ENCODE measurements at regions not wholly inside any gene's neighbourhood (a gene's known extent, or its start where the extent isn't known, plus 50 kb on each side); places are given as distances from the start of the nearest gene placed in this dataset.
"Not testable (repeated sequence)": the region's sequence is repeated elsewhere in the genome, so short reads cannot be mapped to it uniquely, and the experiment has no call there.

GRCh38 chr17:56000411-56000810, 152.9 kb upstream of the ANKFN1 start:
- no peak overlapping the region for H3K27ac Mint-ChIP-seq
- H3K36me3 Mint-ChIP-seq (ENCODE audit: low read depth), result no peaks in the 10 kb centered on the region
- H3K27me3 Mint-ChIP-seq, result no peaks in the 10 kb centered on the region
- no peaks in the 10 kb centered on the region for H3K9me3 Mint-ChIP-seq
- intact Hi-C loops (cut with micrococcal nuclease), result no loop called here
- peaks cover 11% of the 10 kb centered on the region for H3K4me1 Mint-ChIP-seq (ENCODE audit: low read depth)
- no peak overlapping the region for H3K4me3 Mint-ChIP-seq

- H3K27me3 Mint-ChIP-seq; H3K4me3 Mint-ChIP-seq; H3K36me3 Mint-ChIP-seq (ENCODE audit: low read depth); H3K27ac Mint-ChIP-seq; H3K9me3 Mint-ChIP-seq; intact Hi-C loops (cut with micrococcal nuclease): not testable (repeated sequence)
- peaks cover 11% of the 10 kb centered on the region for H3K4me1 Mint-ChIP-seq (ENCODE audit: low read depth)
Measured at GRCh38 chr17:56002656-56003055, 150.6 kb upstream of the ANKFN1 start.

- intact Hi-C loops (cut with micrococcal nuclease), result no loop called here
- H3K27me3 Mint-ChIP-seq, result no peaks in the 10 kb centered on the region
- no peak overlapping the region for H3K4me3 Mint-ChIP-seq
- no peaks in the 10 kb centered on the region for H3K4me1 Mint-ChIP-seq (ENCODE audit: low read depth)
- no peak overlapping the region for H3K27ac Mint-ChIP-seq
- H3K36me3 Mint-ChIP-seq (ENCODE audit: low read depth), result no peaks in the 10 kb centered on the region
- peaks cover 8% of the 10 kb centered on the region for H3K9me3 Mint-ChIP-seq
Measured at GRCh38 chr17:56009795-56010651, 143.3 kb upstream of the ANKFN1 start.

- intact Hi-C loops (cut with micrococcal nuclease), result no loop called here
- Mint-ChIP-seq H3K27ac (no peak overlapping the region), H3K9me3 (peaks cover 8% of the 10 kb centered on the region), H3K36me3 (ENCODE audit: low read depth) (no peaks in the 10 kb centered on the region), H3K4me1 (ENCODE audit: low read depth) (no peaks in the 10 kb centered on the region), H3K27me3 (no peaks in the 10 kb centered on the region), H3K4me3 (no peak overlapping the region)
Measured at GRCh38 chr17:56011406-56012131, 141.7 kb upstream of the ANKFN1 start.

- Mint-ChIP-seq H3K36me3 (ENCODE audit: low read depth) (no peaks in the 10 kb centered on the region), H3K27me3 (no peaks in the 10 kb centered on the region), H3K27ac (no peak overlapping the region), H3K9me3 (peaks cover under 1% of the 10 kb centered on the region), H3K4me1 (ENCODE audit: low read depth) (peaks cover 10% of the 10 kb centered on the region), H3K4me3 (no peak overlapping the region)
- intact Hi-C loops (cut with micrococcal nuclease), result no loop called here
Measured at GRCh38 chr17:56018211-56018610, 135.1 kb upstream of the ANKFN1 start.

GRCh38 chr17:56020369-56020768, 132.9 kb upstream of the ANKFN1 start:
- Mint-ChIP-seq H3K36me3 (ENCODE audit: low read depth) (no peaks in the 10 kb centered on the region), H3K9me3 (no peaks in the 10 kb centered on the region), H3K4me1 (ENCODE audit: low read depth) (peaks cover 11% of the 10 kb centered on the region), H3K27me3 (no peaks in the 10 kb centered on the region), H3K4me3 (no peak overlapping the region), H3K27ac (no peak overlapping the region)
- intact Hi-C loops (cut with micrococcal nuclease), result no loop called here

GRCh38 chr17:56021681-56022190, 131.5 kb upstream of the ANKFN1 start:
- H3K27ac Mint-ChIP-seq, result no peak overlapping the region
- intact Hi-C loops (cut with micrococcal nuclease), result no loop called here
- peaks cover 11% of the 10 kb centered on the region for H3K4me1 Mint-ChIP-seq (ENCODE audit: low read depth)
- no peaks in the 10 kb centered on the region for H3K36me3 Mint-ChIP-seq (ENCODE audit: low read depth)
- no peaks in the 10 kb centered on the region for H3K9me3 Mint-ChIP-seq
- H3K27me3 Mint-ChIP-seq, result no peaks in the 10 kb centered on the region
- H3K4me3 Mint-ChIP-seq, result no peak overlapping the region

- Mint-ChIP-seq H3K36me3 (ENCODE audit: low read depth) (no peaks in the 10 kb centered on the region), H3K27me3 (no peaks in the 10 kb centered on the region), H3K4me3 (no peak overlapping the region), H3K4me1 (ENCODE audit: low read depth) (peaks cover 11% of the 10 kb centered on the region), H3K27ac (no peak overlapping the region), H3K9me3 (no peaks in the 10 kb centered on the region)
- intact Hi-C loops (cut with micrococcal nuclease), result no loop called here
Measured at GRCh38 chr17:56023851-56024250, 129.4 kb upstream of the ANKFN1 start.

- Mint-ChIP-seq H3K9me3 (no peaks in the 10 kb centered on the region), H3K36me3 (ENCODE audit: low read depth) (no peaks in the 10 kb centered on the region), H3K4me1 (ENCODE audit: low read depth) (peaks cover 17% of the 10 kb centered on the region), H3K27me3 (peaks cover 4% of the 10 kb centered on the region), H3K4me3 (no peak overlapping the region), H3K27ac (no peak overlapping the region)
- intact Hi-C loops (cut with micrococcal nuclease), result no loop called here
Measured at GRCh38 chr17:56026915-56027314, 126.4 kb upstream of the ANKFN1 start.

- Mint-ChIP-seq H3K36me3 (ENCODE audit: low read depth) (no peaks in the 10 kb centered on the region), H3K27ac (no peak overlapping the region), H3K27me3 (peaks cover 19% of the 10 kb centered on the region), H3K4me1 (ENCODE audit: low read depth) (peaks cover 13% of the 10 kb centered on the region), H3K9me3 (no peaks in the 10 kb centered on the region), H3K4me3 (no peak overlapping the region)
- intact Hi-C loops (cut with micrococcal nuclease), result no loop called here
Measured at GRCh38 chr17:56028837-56029236, 124.4 kb upstream of the ANKFN1 start.

GRCh38 chr17:56030009-56030624, 123.2 kb upstream of the ANKFN1 start:
- intact Hi-C loops (cut with micrococcal nuclease), result no loop called here
- Mint-ChIP-seq H3K4me1 (ENCODE audit: low read depth) (peaks cover 18% of the 10 kb centered on the region), H3K27ac (no peak overlapping the region), H3K4me3 (no peak overlapping the region), H3K9me3 (no peaks in the 10 kb centered on the region), H3K27me3 (peaks cover 26% of the 10 kb centered on the region), H3K36me3 (ENCODE audit: low read depth) (no peaks in the 10 kb centered on the region)

- Mint-ChIP-seq H3K27me3 (peaks cover 31% of the 10 kb centered on the region), H3K4me3 (no peak overlapping the region), H3K9me3 (no peaks in the 10 kb centered on the region), H3K27ac (no peak overlapping the region), H3K36me3 (ENCODE audit: low read depth) (no peaks in the 10 kb centered on the region), H3K4me1 (ENCODE audit: low read depth) (peaks cover 18% of the 10 kb centered on the region)
- intact Hi-C loops (cut with micrococcal nuclease), result no loop called here
Measured at GRCh38 chr17:56031636-56032035, 121.6 kb upstream of the ANKFN1 start.

- Mint-ChIP-seq H3K27ac (no peak overlapping the region), H3K4me3 (no peak overlapping the region), H3K27me3 (peaks cover 32% of the 10 kb centered on the region), H3K36me3 (ENCODE audit: low read depth) (no peaks in the 10 kb centered on the region), H3K9me3 (no peaks in the 10 kb centered on the region), H3K4me1 (ENCODE audit: low read depth) (peaks cover 18% of the 10 kb centered on the region)
- intact Hi-C loops (cut with micrococcal nuclease), result no loop called here
Measured at GRCh38 chr17:56034197-56034635, 119.1 kb upstream of the ANKFN1 start.

- Mint-ChIP-seq H3K4me3 (no peak overlapping the region), H3K36me3 (ENCODE audit: low read depth) (no peaks in the 10 kb centered on the region), H3K27ac (no peak overlapping the region), H3K9me3 (no peaks in the 10 kb centered on the region), H3K27me3 (peaks cover 21% of the 10 kb centered on the region), H3K4me1 (ENCODE audit: low read depth) (peaks cover 5% of the 10 kb centered on the region)
- intact Hi-C loops (cut with micrococcal nuclease), result no loop called here
Measured at GRCh38 chr17:56038131-56038530, 115.1 kb upstream of the ANKFN1 start.
